Mucosa of rectum (tissue), 2 donors: ENCODE measurements at regions not wholly inside any gene's neighbourhood (a gene's known extent, or its start where the extent isn't known, plus 50 kb on each side); places are given as distances from the start of the nearest gene placed in this dataset.

ENCODE experiments used
- H3K27ac ChIP-seq, 2 donors: one replicate each; pipeline ENCODE4 v1.7.0; 2013; ENCODE audit warnings: inconsistent platforms in 2 of 2, low read depth in 2 of 2, low read length in 2 of 2
- H3K27me3 ChIP-seq, 2 donors: one replicate each; pipeline ENCODE4 v1.7.0; 2013; ENCODE audit warnings: low read length in 2 of 2; ENCODE audit not compliant: control insufficient read depth in 2 of 2, insufficient read depth in 2 of 2
- H3K36me3 ChIP-seq, 2 donors: one replicate each; pipeline ENCODE4 v1.7.0; 2013; ENCODE audit warnings: low read length in 2 of 2; ENCODE audit not compliant: control insufficient read depth in 2 of 2, insufficient read depth in 2 of 2
- H3K4me1 ChIP-seq, 2 donors: one replicate each; pipeline ENCODE4 v1.7.0; 2013; ENCODE audit warnings: low read length in 2 of 2, mild to moderate bottlenecking in 1 of 2; ENCODE audit not compliant: control insufficient read depth in 2 of 2, insufficient read depth in 2 of 2
- H3K4me3 ChIP-seq, 2 donors: one replicate each; pipeline ENCODE4 v1.7.0; 2013; ENCODE audit warnings: low read length in 2 of 2
- H3K9ac ChIP-seq, 2 donors: one replicate each; pipeline ENCODE4 v1.7.0; 2013; ENCODE audit warnings: low read length in 2 of 2, low read depth in 1 of 2, mild to moderate bottlenecking in 1 of 2
- H3K9me3 ChIP-seq, 2 donors: one replicate each; pipeline ENCODE4 v1.7.0; 2013; ENCODE audit warnings: low read length in 2 of 2; ENCODE audit not compliant: control insufficient read depth in 2 of 2
- donor health status: healthy.
- donor health status: Normal muscosa, but diverticular disease.

- H3K4me1 ChIP-seq = no peaks in the 10 kb centered on the region
- H3K9me3 ChIP-seq = no peaks in the 10 kb centered on the region
- H3K4me3 ChIP-seq = no peak overlapping the region
- no peaks in the 10 kb centered on the region for H3K27me3 ChIP-seq
- no peak overlapping the region for H3K9ac ChIP-seq
- H3K27ac ChIP-seq = no peak overlapping the region
- H3K36me3 ChIP-seq = no peaks in the 10 kb centered on the region
Observed at GRCh38 chr2:185640588-185640987, 98.0 kb upstream of the FSIP2 start.

DNA sequence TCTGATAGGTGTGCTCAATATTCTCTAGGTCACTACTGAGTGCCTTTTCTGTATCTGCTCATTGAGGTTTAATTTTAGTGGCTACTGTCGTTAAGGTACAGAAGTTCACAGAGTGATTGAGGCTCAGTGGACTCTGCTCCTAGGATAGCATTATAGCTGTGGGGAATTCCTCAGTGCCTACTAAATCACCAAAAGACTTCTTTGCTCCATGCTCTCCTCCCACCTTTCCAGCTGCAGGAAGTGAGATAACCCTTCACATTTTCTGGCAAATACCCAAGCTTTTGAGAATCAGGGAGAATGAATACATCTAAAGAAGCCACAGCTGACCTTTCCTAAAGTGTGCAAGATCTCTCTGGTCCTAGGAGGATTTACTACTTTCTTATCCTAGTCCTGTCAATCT lies 95.2 kb upstream of the FSIP2 start:
- no peak overlapping the region for H3K27ac ChIP-seq
- H3K4me3 ChIP-seq = no peak overlapping the region
- H3K27me3 ChIP-seq = no peaks in the 10 kb centered on the region
- no peaks in the 10 kb centered on the region for H3K36me3 ChIP-seq
- H3K9ac ChIP-seq = no peak overlapping the region
- H3K4me1 ChIP-seq = no peaks in the 10 kb centered on the region
- no peaks in the 10 kb centered on the region for H3K9me3 ChIP-seq

DNA sequence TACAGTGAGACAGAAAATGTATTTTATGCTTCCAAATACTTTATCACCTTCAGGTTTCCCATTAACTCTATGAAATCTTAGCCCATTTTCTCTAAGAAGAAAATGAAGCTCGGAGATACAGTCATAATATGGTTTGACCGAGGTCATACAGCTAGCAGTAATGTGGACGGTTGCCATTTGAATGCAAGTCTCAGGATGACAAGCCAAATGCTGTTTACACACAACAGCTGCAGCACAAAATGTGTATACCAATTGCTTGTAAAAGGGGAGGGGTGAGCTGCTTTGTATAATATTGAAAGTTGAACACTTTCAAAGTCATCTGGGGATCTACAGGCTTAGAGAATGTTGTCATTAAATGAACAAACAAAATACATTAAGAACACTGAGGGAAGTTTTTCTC lies 93.8 kb upstream of the FSIP2 start:
- no peaks in the 10 kb centered on the region for H3K4me1 ChIP-seq
- no peak overlapping the region for H3K9ac ChIP-seq
- H3K27ac ChIP-seq = no peak overlapping the region
- H3K9me3 ChIP-seq = no peaks in the 10 kb centered on the region
- H3K27me3 ChIP-seq = no peaks in the 10 kb centered on the region
- H3K36me3 ChIP-seq = no peaks in the 10 kb centered on the region
- H3K4me3 ChIP-seq = no peak overlapping the region

DNA sequence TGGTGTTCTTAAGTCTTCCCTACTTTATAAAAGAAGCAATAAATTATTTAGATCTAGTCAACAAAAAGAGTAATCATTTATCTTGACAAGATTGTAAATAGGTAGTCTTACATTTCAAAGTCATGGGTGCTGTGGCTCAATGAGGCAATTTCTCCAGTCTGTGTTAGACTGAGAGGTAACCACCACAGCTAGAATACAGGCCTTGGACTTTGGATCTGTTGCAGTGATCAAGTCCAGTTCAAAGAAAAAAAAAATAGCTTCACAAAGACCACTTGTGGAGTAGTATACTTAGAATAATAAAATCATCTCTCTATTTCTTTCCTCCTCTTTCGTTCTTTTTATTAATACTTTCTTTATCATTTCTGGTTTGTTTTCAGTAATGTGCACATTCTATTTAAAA lies 93.1 kb upstream of the FSIP2 start:
- H3K27ac ChIP-seq = no peak overlapping the region
- H3K4me3 ChIP-seq = no peak overlapping the region
- H3K4me1 ChIP-seq = no peaks in the 10 kb centered on the region
- H3K27me3 ChIP-seq = no peaks in the 10 kb centered on the region
- no peaks in the 10 kb centered on the region for H3K36me3 ChIP-seq
- no peaks in the 10 kb centered on the region for H3K9me3 ChIP-seq
- no peak overlapping the region for H3K9ac ChIP-seq

GRCh38 chr2:185658750-185659149 lies 79.9 kb upstream of the FSIP2 start:
- no peaks in the 10 kb centered on the region for H3K36me3 ChIP-seq
- no peak overlapping the region for H3K4me3 ChIP-seq

GRCh38 chr2:185663811-185664210 lies 74.8 kb upstream of the FSIP2 start:
- Histone ChIP-seq H3K4me3 (no peak overlapping the region), H3K9me3 (no peaks in the 10 kb centered on the region), H3K27me3 (no peaks in the 10 kb centered on the region), H3K27ac (no peak overlapping the region), H3K4me1 (no peaks in the 10 kb centered on the region), H3K36me3 (no peaks in the 10 kb centered on the region), H3K9ac (no peak overlapping the region)

More at GRCh38 chr2:185658750-185659149, 79.9 kb upstream of the FSIP2 start:
- H3K4me1 ChIP-seq = no peaks in the 10 kb centered on the region
- H3K27ac ChIP-seq = no peak overlapping the region
- H3K9me3 ChIP-seq = no peaks in the 10 kb centered on the region
- H3K27me3 ChIP-seq = no peaks in the 10 kb centered on the region
- no peak overlapping the region for H3K9ac ChIP-seq

GRCh38 chr2:185664384-185664783 lies 74.2 kb upstream of the FSIP2 start:
- no peaks in the 10 kb centered on the region for H3K9me3 ChIP-seq
- no peak overlapping the region for H3K9ac ChIP-seq

GRCh38 chr2:185665251-185665814 lies 73.3 kb upstream of the FSIP2 start:
- Histone ChIP-seq H3K9me3 (no peaks in the 10 kb centered on the region), H3K27ac (no peak overlapping the region), H3K4me1 (no peaks in the 10 kb centered on the region), H3K4me3 (no peak overlapping the region), H3K27me3 (no peaks in the 10 kb centered on the region), H3K36me3 (no peaks in the 10 kb centered on the region), H3K9ac (no peak overlapping the region)

More at GRCh38 chr2:185664384-185664783, 74.2 kb upstream of the FSIP2 start:
- Histone ChIP-seq H3K27me3 (no peaks in the 10 kb centered on the region), H3K4me1 (no peaks in the 10 kb centered on the region), H3K4me3 (no peak overlapping the region), H3K36me3 (no peaks in the 10 kb centered on the region), H3K27ac (no peak overlapping the region)

DNA sequence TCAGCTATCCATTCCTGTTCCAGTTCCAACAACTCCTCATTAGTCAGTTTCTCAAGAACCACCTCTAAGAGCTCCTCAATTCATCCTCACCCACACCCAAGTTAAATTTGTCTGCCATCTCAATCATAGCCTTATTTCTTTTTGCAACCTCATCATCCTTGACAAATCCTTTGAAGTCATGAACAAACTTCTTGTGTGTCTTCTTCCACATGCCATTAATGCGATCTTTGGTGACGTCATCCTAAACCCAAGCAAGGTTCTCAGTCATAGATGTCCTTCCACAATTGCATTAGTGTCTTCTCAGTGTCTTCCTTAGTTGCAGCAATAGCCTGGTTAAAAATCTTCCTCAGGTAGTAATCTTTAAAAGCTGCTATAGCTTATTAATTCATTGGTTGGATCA lies 71.2 kb upstream of the FSIP2 start:
- H3K27ac ChIP-seq = no peak overlapping the region
- no peaks in the 10 kb centered on the region for H3K4me1 ChIP-seq
- H3K9me3 ChIP-seq = no peaks in the 10 kb centered on the region
- H3K36me3 ChIP-seq = no peaks in the 10 kb centered on the region
- H3K9ac ChIP-seq = no peak overlapping the region
- no peaks in the 10 kb centered on the region for H3K27me3 ChIP-seq
- no peak overlapping the region for H3K4me3 ChIP-seq

- Histone ChIP-seq H3K36me3 (no peaks in the 10 kb centered on the region), H3K4me3 (no peak overlapping the region), H3K27me3 (no peaks in the 10 kb centered on the region), H3K27ac (no peak overlapping the region), H3K9me3 (no peaks in the 10 kb centered on the region), H3K4me1 (no peaks in the 10 kb centered on the region), H3K9ac (no peak overlapping the region)
Observed at GRCh38 chr2:185668710-185669109, 69.9 kb upstream of the FSIP2 start.

- no peaks in the 10 kb centered on the region for H3K4me1 ChIP-seq
- no peak overlapping the region for H3K27ac ChIP-seq
- H3K4me3 ChIP-seq = no peak overlapping the region
- H3K9me3 ChIP-seq = no peaks in the 10 kb centered on the region
- H3K27me3 ChIP-seq = no peaks in the 10 kb centered on the region
- H3K9ac ChIP-seq = no peak overlapping the region
- no peaks in the 10 kb centered on the region for H3K36me3 ChIP-seq
Observed at GRCh38 chr2:185674232-185674631, 64.4 kb upstream of the FSIP2 start.
